ENCODE measurements at regions not wholly inside any gene's neighbourhood (a gene's known extent, or its start where the extent isn't known, plus 50 kb on each side); places are given as distances from the start of the nearest gene placed in this dataset.

DNA sequence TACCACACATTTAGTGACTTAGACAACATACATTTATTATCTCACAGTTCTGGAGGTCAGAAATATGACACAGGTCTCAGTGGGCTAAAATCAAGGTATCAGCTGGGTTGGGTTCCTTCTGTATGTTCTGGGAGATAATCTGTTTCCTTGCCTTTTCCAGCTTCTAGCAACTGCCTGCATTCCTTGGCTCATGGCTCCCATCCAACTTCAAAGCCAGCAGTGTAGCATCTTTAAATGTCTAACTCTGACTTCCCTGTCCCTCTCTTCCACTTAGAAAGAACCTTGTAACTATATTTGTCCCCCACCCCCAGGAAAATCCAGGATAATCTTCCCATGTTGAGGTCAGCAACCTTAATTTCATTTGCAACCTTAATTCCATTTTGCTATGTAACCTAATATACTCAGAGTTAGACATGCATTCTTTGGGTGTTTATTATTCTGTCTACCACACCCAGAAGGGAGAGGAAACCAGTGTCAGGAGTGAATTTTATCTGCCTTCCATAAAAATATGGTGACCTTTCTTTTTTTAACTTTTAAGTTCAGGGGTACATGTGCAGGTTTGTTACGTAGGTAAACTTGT is 57.3 kb upstream of the SMIM30 start:
- Histone ChIP-seq H3K27ac (no peak overlapping the region), H3K4me1 (no peaks in the 10 kb centered on the region), H3K9me3 (no peaks in the 10 kb centered on the region), H3K36me3 (no peaks in the 10 kb centered on the region), H3K27me3 (peaks cover 0 to 5% (median 0%) of the 10 kb centered on the region in 7 donors), H3K4me3 (no peak overlapping the region)
- intact Hi-C loops (cut with DNase I) = loop anchor here in 1 of 10 donors (5.0 kb wide), 1 partner anchor 957 kb away; no protein-coding TSS in a partner anchor
- DNase-seq (no peak), ATAC-seq (no peak)
- TF ChIP-seq, protein P1, sequence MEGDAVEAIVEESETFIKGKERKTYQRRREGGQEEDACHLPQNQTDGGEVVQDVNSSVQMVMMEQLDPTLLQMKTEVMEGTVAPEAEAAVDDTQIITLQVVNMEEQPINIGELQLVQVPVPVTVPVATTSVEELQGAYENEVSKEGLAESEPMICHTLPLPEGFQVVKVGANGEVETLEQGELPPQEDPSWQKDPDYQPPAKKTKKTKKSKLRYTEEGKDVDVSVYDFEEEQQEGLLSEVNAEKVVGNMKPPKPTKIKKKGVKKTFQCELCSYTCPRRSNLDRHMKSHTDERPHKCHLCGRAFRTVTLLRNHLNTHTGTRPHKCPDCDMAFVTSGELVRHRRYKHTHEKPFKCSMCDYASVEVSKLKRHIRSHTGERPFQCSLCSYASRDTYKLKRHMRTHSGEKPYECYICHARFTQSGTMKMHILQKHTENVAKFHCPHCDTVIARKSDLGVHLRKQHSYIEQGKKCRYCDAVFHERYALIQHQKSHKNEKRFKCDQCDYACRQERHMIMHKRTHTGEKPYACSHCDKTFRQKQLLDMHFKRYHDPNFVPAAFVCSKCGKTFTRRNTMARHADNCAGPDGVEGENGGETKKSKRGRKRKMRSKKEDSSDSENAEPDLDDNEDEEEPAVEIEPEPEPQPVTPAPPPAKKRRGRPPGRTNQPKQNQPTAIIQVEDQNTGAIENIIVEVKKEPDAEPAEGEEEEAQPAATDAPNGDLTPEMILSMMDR (IDR thresholded peaks at IDR 0.05) = no peak
- WGBS, 2 donors = 94 to 96% methylated on average over 1 of the region's 1 CpG

DNA sequence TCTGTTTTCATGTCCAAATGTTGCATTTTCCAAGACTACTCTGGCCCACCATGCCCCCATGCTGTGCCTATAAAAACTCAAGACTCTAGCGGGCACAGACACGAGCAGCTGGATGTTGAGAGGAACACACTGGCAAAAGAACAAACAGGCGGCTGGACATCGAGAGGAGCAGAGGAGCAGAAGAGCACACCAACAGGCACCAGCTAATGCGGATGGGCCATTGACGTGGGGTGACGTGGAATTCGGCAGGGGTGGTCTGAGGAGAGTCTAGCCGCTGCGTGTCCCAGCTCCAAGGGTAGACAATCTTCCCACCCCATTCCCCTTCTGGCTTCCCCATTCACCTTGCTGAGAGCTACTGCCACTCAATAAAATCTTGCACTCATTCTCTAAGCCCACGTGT is 54.4 kb upstream of the SMIM30 start:
- no peak for ATAC-seq
- DNase-seq = no peak
- no peaks in the 10 kb centered on the region for H3K9me3 ChIP-seq
- TF ChIP-seq, protein P1 (IDR thresholded peaks at IDR 0.05) = no peak
- intact Hi-C loops (cut with DNase I) = no loop called here
- no peaks in the 10 kb centered on the region for H3K36me3 ChIP-seq
- H3K27me3 ChIP-seq = peaks cover 0 to 5% (median 0%) of the 10 kb centered on the region in 7 donors
- H3K4me3 ChIP-seq = no peak overlapping the region
- H3K27ac ChIP-seq = no peak overlapping the region
- H3K4me1 ChIP-seq = no peaks in the 10 kb centered on the region
- WGBS, 2 donors = 92 to 96% methylated on average over 11 of the region's 11 CpGs

DNA sequence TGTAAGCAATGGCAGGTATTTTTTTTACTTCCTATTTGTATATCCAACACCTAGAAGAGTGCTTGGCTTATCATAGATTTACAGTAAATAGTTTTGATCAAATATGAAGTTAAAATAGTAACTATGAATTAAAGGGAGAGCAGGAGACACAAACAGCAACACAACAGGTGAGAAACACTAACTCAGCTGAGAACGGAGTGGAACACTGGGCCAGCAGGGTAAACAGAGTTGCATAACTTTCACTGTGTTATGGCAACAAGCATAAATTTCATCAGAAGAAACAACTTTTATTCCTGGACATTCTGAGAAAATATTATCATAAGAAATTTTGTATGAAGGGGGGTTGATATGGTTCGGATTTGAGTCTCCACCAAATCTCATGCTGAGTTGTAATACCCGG is 52.2 kb upstream of the SMIM30 start:
- H3K4me1 ChIP-seq = no peaks in the 10 kb centered on the region
- no peak overlapping the region for H3K4me3 ChIP-seq
- TF ChIP-seq, protein P1 (IDR thresholded peaks at IDR 0.05) = no peak
- peaks cover 0 to 8% (median 0%) of the 10 kb centered on the region in 11 donors for H3K9me3 ChIP-seq
- H3K27me3 ChIP-seq = peaks cover 0 to 5% (median 0%) of the 10 kb centered on the region in 7 donors
- 60 to 72% methylated on average over 3 of the region's 3 CpGs for WGBS, 2 donors
- H3K27ac ChIP-seq = no peak overlapping the region
- H3K36me3 ChIP-seq = no peaks in the 10 kb centered on the region
- DNase-seq = no peak
- ATAC-seq = no peak
- intact Hi-C loops (cut with DNase I) = no loop called here
